GM19239 (cell line): ENCODE measurements at regions not wholly inside any gene's neighbourhood (a gene's known extent, or its start where the extent isn't known, plus 50 kb on each side); places are given as distances from the start of the nearest gene placed in this dataset.
"Not testable (repeated sequence)": the region's sequence is repeated elsewhere in the genome, so short reads cannot be mapped to it uniquely, and the experiment has no call there.

ENCODE experiments used
- DNase-seq: peaks from one replicate; pipeline ENCODE4 v3.0.0; 2011; ENCODE audit warnings: low spot score; ENCODE audit not compliant: insufficient read length
- FAIRE-seq: peaks from 2 replicates; lab custom pipeline; 2011; peaks lifted over from hg19 to GRCh38; lab: Jason Lieb, UNC

DNA sequence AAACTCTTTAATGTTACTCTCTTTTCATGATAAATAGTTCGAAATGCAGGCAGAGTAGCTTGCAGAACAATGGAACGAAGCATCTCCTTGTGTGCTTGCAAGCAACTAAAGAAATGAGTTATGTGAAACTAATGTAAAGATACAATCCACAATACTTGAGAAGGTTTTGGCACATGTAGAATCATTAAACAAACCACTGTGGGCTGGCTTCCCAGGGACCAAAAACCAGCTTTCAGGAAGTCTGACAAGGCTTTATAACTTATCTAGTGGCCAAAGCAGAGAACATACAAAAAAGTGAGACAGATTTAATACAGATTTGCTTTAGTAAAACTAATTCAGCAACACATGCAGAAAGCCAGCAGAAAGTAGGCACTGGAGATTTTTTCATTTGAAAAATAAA is 1673.8 kb upstream of the AGA start:
- DNase-seq (no peak), FAIRE-seq (no peak)

DNA sequence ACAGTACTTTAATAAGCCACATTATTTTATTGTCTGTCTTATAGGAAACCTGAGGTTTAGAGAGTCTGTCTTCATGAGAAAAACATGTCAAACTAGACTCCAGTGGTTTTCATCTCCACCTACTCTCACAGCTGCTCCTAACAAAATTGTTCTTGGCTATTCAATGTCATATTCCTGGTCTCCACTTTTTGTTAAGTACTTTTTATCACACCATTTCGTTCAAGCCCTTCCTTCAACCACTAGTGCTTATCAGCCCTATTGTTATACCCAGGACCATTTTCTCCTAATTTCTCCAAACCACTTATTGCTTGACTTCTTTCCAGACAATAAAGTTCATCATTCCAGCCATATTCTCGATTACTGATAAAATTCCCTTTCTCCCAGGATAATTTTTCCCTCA is 1674.3 kb upstream of the AGA start:
- FAIRE-seq, result no peak
- DNase-seq, result no peak

DNA sequence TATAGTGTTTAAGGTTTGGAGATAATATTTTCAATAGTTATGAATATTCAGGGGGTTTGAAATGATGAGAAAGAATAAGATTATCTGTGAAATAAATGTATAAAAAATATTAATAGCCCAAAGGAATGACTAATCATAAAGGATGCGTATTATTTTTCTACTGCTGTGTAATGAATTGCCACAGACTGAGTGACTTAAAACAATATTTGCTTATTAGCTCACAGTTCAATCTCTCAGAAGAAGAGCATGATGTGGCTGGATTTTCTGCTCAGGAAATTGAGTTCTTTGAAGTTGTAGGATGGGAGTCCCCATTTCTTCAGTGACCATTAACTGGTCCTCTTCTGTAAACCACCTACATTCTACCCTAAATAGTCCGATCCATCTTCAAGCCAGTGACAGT is 1680.8 kb upstream of the AGA start:
- DNase-seq (no peak), FAIRE-seq (no peak)

DNA sequence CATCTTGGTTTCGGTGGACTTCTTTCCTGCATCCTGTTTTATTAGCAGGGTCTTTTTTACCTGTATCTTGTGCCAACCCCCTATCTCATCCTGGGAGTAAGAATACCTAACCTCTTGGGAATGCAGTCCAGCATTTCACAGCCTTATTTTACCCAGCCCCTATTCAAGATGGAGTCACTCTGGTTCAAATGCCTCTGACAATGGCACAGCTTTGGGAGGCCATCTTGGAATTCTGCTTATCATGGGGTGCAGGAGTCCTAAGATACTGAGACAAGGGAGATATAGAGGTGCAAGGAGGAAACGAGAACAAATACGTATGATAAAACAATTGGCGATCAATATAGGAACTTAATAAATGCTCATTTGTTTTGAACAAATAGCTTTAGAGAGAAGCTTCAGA is 1682.2 kb upstream of the AGA start:
- no peak for FAIRE-seq
- no peak for DNase-seq

DNA sequence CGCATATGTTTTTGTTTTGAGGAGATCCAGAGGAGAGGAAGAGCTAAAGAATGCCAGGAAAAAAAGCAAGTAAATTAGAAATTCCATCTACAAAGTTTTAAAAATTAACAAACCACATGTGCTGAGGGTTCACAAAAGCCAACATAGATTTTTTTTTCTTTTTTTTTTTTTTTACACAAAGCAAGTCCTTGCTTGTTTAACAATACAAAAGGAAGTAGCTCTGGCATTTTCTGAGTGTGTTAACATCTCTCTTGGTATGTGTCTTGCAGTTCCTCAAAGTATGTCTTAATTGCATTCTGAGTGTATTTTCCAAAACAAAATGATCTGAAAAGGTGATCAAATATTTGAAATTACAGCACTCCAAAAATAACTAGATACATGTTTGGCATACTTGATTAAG is 1682.7 kb upstream of the AGA start:
- DNase-seq, result no peak
- FAIRE-seq, result no peak

DNA sequence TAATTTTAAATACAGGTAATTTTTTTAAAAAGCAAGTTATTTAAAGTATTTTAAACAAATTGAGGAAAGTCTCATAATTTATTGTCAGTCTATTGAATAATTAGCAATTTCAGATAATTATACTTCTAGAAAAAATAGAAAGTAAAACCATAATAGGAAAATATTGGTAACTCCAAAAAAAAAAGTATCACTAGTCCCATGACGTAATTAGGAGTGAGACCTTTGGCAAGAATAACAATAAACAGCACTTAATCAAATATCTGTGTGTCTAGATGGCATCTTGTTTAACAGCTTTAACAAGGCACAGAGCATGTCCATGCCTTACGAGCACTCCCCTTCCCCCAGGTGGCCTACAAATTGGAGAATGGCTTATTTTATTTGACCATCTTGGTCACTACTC is 1683.6 kb upstream of the AGA start:
- DNase-seq (no peak), FAIRE-seq (no peak)

DNA sequence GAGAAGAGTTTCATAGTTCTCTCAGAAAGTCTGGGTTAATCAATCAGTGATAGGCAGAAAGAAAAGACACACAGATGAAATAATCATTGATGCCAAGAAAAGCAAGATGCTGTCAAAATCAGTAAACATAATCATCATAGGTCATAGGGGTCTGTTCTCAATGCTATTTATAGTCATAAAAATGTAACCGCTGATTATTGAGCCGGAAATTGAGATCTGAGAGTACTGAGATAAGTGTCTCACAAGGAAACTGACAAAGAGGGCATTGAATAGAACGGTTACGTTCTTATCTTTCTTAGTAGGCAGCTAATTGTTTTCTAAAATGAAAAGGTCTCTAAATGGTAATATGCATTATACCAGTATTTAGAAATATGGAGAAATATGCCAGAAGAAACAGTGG is 1686.1 kb upstream of the AGA start:
- FAIRE-seq (no peak), DNase-seq (no peak)

DNA sequence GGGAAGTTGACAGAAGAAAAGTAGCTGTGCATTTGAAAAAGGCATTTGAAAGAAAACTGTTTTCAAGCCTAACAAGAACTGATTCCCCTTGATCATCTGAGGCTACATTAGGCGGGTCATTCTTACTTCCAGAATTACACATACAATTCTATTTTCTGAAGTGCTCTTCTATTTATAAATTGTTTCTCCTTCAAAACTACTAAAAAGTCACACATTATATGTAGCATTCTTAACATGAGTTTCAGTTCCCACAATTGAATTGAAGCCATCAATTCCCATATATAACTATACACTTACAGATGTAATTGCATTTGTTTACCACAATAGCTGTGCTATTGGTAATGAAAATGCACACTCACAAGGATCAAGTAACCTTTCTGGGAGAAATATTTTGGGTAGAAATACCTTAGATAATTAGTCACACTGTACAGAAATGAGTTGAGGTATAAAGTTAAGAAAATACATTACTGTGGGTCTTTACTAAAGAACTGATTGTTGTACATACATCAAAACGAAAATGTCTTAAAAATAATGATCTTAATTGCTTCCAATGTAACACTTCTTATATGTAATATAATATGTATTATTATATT is 1688.0 kb upstream of the AGA start:
- no peak for FAIRE-seq
- DNase-seq, result no peak

DNA sequence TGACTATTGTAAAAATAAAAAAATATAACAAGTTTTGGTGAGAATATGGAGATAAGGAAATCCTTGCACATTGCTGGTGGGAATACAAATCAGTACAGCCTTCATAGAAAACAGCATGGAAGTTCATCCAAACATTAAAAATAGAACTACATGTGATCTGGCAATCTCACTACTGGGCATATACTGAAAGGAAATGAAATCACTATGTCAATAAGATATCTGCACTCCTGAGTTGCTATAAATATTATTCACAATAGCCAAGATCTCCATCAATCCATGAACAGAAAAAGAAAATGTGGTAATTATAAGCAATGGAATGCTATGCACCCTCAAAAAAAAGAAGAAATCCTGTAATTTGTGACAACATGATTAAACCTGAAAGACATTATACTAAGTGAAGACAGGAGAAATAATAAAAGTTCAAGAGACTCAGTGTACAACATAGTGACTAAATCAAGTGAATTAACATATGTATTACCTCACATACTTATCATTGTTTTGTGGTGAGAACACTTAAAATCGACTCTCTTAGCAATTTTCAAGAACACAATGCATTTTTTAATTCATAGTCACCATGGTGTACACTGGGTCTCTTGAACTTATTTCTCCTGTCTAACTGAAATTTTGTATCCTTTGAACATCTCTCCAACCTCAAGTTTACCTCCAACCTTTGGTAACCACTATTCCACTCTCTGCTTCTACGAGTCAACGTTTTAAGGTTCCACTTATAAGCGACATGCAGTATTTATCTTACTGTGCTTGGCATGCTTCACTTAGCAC is 1703.7 kb upstream of the AGA start:
- DNase-seq (no peak), FAIRE-seq (no peak)

DNA sequence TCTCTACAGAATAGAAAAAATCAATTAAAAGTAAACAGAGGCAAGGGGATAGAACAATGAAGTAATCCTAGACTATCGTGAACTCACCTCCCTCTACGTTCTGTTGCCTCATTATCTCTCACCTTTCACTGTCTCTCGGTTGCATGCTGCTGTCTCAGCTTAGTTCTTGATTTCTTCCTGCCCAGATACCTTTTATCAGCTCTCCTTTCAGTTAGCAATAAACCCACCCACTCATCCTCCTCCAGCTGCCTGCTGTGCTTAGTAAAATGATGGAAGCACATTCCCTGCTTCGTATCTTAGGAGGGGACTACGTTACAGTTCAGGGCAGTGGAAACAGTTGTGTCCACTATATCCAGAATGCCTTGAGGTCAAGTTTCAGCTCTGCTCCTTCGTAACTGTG is 1709.5 kb upstream of the AGA start:
- FAIRE-seq (no peak), DNase-seq (no peak)

DNA sequence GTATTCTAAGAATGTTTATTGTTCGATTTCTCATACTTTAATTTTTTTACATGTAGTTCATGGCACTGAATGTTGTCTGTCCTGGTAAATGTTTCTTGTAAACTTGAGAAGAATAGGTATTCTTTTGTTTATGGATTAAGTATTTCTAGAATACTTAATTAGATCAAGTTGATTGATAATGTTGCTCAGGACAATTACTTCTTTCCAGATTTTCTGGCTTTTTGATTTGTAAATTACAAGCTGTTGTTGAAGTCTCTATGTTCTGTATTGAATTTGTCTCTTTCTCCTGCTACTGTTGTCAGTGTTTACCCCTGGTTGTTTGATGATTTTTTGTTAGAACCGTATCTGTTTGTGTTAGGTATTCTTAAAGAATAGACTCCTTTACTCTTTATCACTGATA is 1720.9 kb upstream of the AGA start:
- DNase-seq (no peak), FAIRE-seq (no peak)

DNA sequence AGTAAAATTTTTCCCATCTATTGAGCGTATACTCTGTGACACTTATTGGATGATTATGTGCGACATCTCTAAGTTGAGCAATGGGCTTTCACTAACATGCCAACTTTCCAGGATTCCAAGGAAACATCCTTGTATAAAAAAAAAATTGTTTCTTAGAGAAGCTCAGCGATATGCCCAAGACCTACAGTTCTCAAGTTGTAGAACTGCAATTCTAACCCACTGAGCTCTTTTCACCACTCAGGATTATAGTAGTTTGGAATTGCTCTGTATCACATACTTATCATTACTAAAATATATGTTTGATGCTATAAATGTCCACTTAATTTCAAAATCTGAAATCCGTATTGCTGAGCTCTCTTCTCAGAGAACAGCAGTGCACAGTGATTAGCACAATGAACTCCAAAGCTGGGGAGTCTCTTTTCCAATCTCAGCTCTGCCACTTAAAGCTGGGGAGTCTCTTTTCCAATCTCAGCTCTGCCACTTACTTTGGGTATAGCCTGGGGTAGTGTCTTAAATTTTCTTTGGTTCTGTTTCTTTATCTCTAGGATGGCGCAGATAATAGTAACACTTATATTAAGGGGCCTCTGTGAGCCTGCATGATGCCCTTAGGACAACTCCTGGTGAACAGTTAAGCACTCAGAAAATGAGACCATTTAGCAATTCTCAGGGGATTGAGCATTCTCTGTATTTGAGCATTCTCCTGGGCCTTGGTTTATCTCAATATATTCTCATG is 1722.2 kb upstream of the AGA start:
- FAIRE-seq, result no peak

DNA sequence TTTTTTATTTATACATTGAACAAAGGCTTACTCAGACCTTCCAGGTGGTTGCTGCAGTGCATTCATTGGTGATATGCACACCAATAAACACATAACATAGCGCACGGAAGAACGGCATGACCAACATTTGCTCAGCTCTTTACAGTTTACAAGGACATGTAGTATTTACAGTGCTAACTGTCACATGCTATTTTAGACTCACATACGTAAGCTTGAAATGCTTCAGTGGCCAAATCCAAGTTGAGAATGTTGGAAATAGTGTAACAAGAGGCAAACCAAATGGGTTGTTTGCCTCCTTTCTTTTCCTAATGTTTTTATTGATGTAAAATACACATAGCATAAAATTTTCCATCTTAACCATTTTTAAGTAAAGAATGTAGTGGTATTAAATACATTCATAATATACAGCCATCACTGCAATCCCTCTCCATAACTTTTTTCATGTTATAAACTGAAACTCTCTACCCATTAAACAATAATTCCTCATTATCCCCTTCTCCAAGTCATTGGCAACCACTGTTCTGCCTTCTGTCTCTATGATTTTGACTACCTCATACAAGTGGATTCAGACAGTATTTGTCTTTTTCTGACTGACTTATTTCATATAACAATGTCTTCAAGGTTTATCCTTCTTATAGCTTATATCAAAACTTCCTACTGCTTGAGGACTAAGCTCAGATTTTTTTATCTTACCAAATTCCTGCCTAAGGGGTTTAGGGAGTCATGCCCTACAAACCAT is 1722.9 kb upstream of the AGA start:
- no peak for FAIRE-seq
- DNase-seq, result no peak

More for the DNA sequence above, 1722.2 kb upstream of the AGA start:
- DNase-seq, result no peak

DNA sequence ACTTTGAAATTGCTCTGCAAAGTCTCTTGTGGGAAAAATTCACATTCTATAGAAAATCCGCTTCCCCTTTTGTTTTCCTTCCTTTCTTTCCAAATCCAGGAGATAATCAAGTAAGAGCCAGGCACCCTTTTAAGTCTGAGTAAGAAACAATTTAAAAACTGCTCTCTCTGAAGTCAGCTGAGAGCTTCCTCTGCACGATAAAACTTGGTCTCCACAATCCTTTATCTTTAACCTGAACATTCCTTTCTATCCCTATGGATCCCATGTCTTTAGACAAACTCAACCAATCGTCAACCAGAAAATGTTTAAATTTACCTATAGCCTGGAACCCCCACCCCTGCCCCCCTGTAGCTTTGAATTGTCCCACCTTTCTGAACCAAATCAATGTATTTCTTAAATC is 1723.6 kb upstream of the AGA start:
- FAIRE-seq, result no peak
- no peak for DNase-seq

DNA sequence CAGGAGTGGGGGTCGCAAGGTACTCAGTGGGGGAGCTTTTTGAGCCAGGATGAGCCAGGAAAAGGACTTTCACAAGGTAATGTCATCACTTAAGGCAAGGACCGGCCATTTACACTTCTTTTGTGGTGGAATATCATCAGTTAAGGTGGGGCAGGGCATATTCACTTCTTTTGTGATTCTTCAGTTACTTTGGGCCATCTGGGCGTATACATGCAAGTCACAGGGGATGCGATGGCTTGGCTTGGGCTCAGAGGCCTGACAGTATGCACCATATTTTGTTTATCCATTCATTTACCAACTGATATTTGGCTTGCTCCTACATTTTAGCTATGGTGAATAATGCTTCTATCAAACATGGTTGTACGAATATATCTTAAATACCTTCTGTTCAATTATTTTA is 1728.1 kb upstream of the AGA start:
- FAIRE-seq, DNase-seq: not testable (repeated sequence)

DNA sequence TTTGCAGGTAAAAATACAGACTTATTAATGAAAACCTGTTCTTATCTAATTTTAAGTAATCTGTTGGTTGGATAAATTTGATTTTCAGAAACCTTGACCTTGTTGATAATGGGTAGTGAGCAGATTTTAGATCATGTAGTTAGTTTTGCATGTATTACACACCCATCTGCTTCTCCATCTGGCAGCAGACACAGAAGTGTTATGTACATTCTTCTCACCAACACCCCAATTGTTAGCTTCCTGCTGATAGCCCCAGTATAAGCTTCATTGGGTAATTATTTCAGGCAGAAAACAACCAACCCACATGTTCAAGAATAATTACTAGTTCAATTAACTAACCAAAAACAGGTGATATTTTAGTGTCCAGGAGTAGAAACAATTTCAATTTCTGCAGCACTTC is 1740.5 kb upstream of the AGA start:
- DNase-seq (no peak), FAIRE-seq (no peak)

DNA sequence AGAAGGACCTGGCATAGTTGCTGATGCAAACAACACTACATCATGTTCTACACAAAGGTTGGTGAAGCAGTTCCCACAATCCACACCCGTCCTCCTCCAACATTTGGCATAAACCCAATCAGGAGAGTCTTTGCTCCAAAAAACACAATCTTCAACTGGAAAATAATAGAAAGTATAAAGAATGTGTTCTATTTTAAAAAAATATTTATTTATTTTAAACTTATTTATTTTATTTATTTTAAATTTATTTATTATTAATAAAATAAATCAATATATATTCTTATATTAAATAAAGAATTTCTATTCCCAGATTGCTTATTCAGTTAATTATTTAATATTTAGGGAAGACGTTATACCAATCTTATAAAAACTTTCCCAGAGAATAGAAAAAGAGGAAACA is 1753.7 kb upstream of the AGA start:
- DNase-seq (no peak), FAIRE-seq (no peak)

DNA sequence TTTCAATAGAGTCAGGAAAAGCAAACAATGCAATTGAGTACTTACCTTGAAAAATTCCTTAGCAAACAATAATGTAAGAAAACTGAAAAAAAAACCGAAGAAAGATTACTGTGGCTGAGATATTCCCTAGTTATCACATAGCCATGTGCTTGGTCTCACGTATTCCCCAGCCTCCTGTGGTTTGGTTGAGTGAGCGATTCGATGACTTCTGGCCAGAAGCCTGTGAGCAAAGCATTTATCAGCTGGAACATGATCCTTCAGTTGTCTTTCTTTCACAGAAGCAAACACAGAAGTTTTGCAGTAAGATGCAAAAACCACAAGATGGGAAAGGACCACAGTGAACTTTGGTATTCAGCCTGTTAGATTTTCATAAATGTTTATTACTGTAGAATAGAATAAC is 1754.3 kb upstream of the AGA start:
- DNase-seq (no peak), FAIRE-seq (no peak)

DNA sequence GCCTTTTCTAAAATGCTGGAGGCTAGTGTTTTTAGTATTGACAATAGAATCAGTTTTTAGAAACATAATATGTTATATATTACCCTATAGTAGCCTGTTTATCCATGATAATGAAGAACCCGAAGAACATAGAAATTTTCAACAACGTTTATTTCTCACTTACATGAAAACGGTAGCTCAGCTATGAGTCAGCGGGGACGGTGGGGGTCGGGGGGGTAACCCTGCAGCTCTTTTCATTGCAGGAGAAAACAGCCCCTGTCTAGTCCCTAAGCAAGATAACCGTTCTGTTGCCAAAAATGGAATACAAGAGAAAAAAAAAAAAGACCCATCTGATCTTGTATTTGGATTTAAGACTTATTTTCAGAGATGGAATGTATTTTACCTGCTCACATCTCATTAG is 1758.4 kb upstream of the AGA start:
- FAIRE-seq, result no peak
- DNase-seq, result no peak

DNA sequence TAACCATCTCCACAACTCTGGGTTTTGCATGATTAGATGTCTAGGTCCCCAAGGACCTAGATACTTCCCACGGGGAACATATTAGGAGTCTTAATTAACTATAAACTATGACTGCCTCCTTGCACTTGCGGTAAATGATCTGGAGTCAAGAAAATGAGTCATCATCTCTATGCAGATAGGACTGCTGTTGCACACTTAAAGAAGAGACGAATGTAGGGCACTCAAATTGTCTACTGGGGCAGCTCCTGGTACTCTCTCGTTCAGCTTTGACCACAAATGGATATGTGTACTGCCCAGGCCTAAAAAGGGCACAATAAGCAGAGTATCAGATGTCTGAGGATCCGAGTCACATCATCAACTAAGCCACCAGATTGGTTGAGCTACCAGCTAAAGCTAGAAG is 1783.4 kb upstream of the AGA start:
- DNase-seq (no peak), FAIRE-seq (no peak)

DNA sequence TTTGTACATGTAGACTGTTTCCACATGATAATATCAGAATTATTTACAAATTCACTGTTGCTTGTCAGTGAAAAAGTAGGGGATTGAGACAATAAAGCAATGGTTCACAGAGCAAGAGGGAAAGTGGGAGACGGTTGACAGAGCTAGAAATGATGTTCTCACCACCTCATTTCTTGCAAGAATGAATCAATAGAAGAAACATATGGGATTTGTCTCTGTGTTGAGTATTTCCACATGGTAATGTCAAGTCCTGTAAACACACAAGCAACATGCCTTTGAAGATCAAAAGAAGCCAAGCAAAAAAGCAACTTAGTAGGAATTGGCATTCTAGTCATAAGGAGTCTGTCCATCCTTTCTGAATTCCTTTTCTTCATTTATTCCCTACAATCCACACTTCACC is 1806.6 kb upstream of the AGA start:
- DNase-seq (no peak), FAIRE-seq (no peak)
